ENCODE measurements at regions not wholly inside any gene's neighbourhood (a gene's known extent, or its start where the extent isn't known, plus 50 kb on each side); places are given as distances from the start of the nearest gene placed in this dataset.

DNA sequence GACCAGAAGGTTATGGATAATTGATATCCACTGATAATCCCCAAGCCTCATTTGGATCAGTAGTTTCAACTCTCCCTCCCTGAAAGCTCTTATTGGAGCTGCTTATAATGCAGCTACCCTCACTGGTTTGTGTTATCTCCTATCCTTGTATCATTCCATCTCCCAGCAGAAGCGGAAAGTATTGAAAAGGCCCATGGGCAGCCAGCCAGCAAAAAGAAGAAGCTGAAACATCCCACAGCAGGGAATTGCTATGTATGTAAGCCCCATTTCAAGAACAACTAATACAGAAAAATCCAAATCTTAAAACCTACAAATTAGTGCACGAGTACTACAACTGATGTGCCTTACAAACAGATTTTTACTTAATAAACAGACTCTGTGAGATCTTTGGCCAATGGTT is 269.0 kb upstream of the ECI2 start:
- DNase-seq, result no peak

DNA sequence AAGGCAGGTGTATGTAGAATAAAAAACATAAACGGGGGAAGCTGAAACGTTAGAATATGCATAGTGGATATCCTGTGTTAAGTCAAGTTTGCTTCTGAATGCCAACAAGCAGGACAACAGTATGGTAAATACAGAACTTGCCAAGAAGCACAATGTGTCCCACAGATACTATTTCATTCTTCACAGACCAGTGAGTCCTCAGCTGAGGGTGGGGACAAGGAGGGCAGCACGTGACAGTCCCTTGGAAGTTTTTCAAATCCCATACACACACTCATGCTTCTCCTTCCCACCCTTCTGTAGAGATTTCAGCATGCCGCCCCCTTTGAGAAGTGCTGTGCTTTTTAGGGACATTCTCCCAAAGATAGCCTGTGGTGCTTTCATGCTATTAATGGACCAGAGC is 268.5 kb upstream of the ECI2 start:
- no peak for DNase-seq

DNA sequence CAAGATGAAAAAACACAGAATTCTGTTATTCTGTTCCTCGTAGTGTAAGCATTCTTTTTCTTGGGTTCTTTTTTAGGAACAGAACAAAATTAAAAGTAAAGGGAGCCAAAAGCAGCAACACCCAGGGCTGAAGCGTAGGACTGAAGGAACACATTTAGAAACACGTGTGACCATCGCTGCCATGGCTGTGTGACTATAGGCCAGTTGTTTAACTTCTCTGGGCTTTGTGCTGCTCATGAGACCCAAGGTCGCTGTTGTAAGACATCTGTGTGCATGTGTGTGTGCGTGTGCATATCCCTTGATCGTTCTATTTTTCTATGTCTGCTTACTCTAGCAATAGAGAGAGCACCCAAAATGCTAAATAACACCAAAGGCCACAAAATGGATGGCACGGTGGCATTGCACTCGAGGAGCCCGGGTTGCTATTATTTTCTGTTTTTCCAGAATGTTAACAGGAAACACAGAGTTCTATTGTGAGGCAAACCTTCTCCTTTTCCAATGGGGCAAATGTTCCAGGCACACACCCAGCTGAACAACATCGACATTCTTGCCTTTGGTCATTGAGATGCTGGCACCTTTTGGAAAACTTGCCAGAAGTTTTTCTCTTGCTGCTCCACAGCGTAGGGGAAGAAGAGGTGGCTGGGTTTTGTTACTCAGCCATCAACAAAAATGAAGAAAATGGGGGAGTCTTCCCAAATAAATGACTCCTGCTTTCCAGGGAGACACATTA is 267.8 kb upstream of the ECI2 start:
- no peak for DNase-seq

DNA sequence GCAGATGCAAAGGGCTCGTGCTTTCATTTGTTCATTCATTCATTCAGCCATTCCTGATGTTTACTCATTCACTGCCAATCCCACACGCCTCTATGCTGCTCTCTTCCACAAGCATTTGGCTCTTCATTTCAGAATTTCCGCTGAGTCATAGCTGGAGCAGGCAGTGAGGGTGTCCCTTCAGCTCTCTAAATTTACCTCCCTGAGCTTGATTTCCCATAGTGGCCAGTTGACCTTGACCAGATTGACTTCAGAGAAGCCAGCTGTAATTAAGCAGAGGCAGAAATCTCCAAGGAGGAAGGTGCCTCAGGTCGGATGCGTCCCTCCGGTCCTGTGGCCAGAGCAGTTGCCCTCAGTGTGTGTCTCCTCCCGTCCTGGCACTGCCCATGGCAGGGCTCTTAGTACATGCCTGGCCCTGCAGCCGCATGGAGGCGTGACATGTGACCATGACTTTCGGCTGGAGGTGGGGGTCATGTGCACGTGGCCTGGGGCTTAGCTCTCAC is 267.2 kb upstream of the ECI2 start:
- DNase-seq, result no peak

DNA sequence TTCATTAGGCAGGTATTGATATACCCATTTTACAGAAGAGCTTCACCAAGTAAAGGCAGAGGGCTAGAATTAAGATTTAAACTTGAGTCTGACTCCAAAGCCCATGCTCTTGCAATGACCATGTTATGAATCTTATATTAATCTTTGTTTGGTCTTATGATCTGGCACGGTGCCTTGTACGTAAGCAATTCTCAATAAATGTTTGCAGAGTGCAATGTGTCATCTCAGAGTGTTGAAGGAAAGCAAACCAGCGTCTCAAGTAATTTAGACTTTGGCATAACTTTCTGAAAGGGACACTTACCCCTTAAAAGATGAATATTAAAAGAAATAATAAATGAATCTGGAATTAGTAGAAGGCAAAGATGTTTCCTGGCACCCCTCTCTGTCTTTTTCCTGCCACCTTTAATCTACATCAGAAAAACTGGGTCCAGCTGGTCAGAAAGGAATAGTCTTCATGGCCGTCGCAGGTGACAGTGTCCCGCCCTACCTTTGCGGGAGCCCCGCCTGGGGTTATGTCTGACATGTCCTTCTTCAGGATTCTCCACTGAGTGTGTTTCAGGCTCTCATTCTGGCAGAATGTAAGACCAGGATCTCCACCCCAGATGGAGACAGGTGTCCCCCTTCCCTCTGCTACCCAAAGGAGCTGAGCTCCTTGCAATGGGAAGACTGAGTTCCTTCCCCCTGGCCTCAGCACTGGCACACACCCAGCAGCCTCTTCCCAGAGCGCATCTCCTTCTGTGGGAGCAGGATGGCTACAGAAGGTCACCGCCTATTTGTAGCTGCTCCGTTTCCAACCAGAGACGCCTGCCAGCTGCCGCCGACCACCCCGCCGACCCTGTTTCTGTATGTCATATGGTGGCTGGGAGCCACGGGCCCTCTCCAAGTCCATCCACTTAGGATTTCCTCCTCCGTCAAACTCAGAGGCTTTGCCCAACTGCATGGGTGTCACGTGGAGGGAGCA is 266.3 kb upstream of the ECI2 start:
- no peak for DNase-seq

DNA sequence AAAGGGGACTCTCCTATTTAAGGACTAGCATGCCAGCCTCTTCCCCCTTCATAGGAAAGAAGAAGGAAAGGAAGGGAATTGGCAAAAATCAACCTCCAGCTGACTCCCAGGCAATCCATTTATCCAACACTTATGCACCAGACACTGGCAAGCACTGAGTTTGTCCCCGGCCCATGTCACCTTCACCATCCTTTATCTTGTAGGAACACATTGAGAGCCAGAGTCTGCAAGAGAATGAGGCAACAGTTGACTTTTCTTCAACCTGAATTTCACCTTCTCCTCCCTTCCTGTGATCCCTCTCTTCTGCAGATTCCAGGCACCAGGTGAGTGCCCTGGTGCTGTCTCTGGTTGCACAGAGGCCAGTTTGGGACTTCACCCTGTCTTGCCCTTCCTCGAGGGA is 264.3 kb upstream of the ECI2 start:
- DNase-seq, result no peak

DNA sequence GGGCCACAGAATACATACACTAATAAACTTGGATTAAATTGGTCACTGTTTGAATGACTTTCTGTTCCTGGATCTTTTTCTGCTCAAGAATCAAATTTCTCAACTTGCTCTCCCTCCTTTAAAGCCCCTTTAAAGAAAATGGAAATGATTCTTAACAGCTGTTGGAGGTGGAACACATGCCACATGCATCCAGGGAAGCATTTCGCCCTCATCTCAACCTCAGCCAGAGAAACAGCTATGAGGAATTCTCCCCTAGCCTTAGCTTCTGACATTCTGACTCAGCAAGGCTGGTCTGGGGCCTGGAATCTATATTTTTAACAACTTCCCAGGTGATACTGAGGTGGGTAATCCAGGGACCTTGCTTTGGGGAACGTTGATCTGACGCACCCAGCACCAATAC is 263.4 kb upstream of the ECI2 start:
- DNase-seq, result no peak

DNA sequence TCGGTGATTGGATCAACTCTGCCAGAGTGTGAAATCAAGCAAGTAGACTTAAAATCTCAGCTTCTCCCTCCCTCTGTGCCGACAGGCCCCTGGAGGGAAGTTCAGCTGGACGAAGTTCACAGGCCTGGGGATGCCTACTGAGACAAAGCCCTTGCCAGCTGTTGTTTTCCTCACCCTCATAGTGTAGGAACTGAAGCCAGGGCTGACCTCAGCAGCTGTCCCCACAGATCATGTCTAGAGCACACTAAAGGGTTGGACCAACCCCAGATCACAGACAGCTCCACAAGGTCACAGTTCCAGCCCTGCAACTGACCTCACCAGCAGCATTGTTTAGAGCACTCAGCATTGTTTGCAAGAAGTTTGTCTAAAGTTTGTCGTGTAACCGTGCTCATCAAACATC is 261.9 kb upstream of the ECI2 start:
- no peak for DNase-seq

DNA sequence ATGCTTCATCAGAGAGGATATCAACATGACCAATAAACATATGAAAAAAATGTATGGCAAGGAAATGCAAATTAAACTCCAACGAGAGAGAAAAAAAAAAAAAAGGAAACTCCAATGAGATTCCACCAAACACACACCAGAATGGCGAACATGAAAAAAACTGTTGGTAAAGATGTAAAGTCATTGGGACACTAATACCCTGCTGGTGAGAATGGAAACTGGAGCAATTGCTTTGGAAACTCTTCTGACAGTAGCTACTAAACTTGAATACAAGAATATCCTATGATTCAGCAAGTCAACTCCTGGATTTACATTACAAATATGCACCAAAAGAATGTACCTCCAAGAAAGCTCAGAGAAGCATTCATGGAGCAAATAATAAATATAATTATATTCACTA is 260.7 kb upstream of the ECI2 start:
- DNase-seq, result no peak

DNA sequence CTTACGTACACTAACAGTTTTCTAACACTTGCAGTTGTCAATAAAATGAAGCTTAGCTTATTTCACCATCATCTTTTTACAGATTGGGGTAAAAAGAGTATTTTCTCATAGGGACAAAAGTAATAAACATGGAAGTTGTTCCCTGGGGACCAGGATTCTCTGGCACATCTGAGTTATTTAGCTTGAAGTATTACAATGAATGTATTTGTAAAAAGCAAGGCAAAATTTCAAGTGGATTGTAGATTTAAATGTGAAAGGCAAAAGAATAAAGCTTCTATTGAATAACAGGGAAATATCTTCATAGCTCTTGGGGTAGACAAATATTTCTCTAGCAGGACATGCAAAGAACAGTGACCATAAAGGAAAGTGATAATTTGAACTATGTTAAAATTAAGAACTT is 260.0 kb upstream of the ECI2 start:
- DNase-seq, result no peak

DNA sequence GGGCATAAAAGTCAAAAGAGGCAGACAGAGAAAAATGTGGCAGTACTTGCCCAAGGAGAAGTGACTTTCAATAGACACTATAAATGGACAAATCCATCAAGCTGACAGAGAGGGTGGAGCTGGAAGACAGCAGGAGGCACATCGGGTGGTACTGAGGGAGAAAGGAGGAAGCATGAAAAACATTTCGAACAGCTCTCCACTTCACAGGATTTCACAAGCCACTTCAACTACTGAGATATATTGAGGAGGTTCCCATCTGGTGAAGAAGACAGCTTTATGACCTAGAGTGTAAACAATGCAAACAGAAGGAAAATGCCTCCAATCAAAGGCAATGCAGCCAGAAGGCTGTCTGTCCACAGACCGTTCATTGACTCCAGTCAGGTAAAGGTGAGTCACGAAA is 259.4 kb upstream of the ECI2 start:
- no peak for DNase-seq

DNA sequence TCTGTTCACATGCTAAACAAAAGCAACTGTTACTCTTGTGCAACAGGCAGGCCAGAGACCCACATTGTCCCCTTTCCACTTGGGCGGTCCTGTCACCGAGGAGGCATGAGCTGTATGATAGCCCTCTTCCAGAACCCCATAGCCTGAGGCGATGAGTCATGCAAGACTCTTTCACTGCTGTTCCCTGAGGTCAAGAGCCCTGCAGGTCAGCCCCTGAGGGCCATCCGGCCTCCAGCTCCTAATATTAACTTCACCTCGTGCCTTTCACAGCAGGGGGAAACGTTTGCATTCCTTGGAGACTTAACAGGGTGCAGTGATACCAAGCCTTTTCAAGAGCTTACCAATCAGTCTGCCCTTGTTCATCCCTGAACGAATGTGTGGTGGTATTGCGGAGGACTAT is 253.3 kb upstream of the ECI2 start:
- no peak for DNase-seq

DNA sequence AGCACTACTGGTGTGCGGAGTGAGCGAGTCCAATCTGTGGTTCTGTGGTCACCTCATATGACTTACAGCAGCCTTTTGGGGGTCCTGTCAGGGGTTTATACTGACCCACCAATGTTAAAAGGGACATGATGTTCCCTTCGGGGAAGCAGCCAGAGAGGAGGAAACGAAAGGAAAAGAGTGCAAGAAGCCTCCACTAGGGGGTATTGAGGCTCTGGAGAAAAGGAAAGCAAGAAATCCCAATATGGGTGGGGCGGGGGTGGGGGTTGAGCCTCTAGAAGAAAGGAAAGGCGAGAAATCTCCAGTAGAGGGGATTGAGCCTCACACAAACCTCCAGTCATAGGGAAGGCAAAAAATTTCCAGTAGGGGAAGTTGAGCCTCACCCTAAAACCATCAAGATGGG is 249.3 kb upstream of the ECI2 start:
- no peak for DNase-seq

DNA sequence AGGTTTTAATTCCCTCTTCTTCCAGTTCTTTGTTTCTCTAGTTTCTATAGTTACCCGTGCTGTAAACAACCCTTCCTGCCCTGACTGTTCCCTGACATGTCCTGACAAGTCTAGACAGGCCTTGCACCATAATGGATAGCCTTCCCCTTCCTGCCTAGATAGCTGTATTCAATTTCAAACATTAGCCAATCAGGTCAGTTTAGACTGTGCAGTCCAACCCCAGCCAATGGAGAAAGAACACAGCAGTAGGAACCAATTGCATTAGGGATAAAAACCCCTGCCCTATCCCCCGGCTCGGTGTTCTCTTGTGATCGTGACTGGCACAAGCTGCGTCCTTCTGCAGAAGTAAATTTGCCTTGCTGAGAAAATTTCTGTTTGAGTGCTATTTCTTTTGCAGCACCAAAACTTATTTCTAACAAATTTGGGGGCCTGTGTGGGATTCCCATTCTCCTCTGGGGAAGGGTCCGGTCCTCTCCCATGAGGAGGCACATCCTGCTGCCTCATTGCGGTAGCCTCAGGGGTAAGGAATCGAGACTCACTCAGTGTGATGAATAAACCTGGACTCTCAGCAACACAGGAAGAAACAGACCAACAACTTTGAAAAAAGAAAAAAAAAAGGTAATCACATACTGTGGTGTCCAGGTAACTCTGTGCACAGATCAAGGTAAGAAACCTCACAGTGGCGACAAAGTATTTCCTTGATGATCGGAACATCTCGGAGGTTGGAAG is 248.7 kb upstream of the ECI2 start:
- DNase-seq, result no peak

DNA sequence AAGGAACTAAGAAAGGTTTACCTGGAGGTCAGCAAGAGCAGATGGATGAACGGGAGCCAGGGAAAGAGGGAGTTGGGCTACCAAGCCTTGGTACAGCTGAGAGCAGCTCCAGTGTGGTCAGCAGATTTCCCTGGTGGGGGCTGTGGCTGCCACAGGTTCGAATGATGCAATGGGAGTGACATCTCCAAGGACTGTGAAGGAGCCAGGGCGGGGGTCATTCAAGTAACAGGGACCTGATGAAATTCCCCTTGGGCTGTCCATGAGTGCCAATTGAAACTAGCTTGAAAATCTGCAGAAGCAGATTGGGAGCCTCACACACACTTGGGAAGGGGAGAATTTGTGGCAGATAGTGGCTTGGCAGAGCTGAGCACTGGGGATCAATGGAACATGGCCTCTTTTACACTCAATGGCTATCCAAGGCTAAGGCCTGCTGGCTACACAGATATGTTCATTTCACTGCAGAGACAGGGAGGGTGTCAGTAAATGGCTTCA is 247.0 kb upstream of the ECI2 start:
- no peak for DNase-seq

DNA sequence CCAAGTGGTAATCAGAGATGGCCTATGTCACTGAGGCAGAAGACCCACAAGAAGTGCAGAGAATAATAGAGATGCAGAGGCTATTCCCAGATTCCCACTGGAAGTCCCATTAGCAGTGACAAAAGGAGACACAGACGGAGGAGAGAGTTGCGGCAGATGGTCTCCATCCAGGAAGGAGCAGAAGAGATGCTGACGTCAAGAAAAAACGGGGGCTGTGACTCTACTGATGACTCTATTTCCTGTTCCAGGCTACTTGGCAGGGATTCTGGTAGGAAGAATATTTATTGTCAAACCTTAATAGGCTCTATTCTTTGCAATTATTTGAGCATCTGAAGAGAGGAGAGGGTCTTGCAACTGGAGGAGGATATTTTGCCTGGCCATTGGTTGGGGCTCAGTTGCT is 246.0 kb upstream of the ECI2 start:
- DNase-seq, result no peak

DNA sequence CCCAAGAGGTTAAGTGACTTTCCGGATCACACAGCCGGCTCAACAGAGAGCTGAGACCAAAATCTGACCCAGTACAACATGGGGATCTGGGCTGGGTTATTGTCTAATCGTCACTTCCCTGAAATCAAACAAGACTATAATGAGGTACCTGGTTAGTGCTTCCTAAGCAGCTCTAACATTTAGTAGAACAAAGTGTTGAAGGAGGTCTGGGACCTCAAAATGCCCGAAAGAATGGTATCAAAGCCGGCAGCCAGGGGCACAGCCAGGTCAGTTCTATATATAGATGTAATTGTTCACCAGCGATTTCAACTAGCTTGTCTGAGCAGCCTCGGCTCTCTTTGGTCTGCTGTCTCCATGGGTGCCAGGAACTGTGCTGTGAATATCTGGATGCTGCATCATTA is 245.5 kb upstream of the ECI2 start:
- DNase-seq, result no peak

DNA sequence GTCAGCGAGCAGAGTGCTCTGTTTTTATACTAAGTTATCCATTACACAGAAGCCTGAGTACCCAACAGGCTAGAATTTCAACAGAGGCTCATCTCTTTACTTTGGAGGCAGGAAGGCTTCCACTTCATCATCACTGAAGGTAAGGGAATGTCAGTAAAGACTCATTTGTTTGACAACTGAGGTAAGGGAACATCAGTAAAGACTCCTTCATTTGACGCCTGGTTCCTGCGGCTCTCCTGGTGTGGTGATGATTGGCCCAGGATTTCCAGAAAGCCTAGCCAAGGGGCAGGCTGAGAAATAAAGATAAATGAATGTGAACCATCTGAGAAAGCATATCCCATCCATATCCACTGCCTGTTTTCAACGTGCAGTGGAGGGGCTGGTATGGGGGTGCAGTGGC is 244.6 kb upstream of the ECI2 start:
- DNase-seq, result no peak

DNA sequence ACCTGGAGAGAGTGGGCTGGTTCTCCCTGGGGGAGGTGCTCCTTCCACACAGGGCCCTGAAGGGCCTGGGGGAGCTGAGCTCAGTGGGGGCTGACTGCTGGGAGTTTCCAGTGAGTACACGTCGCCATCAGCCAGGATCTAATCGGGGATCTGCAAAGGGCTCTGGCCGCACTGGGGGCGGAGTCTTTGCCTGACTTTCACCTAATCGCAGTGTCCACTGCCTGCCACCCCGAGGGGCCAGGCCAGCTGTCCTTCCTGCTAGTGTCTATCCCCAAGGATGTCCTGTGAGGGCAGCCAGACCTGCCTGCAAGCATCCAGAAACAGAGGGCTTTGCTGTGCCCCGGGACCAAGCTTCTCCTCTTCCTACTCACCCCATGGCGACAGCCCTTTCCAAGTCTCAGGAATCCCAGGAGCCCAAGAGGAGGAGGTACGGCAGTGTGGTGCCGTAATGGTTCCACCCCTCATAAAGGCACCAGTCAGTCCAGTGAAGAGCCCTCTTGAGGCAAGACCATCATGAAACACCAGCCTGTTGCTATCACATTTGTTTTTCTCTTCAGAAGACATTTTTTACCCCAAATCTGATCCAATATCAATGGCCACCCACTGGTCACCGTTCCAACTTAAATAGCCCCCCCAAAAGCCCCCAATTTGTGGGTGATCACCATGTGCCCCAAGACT is 243.1 kb upstream of the ECI2 start:
- no peak for DNase-seq

DNA sequence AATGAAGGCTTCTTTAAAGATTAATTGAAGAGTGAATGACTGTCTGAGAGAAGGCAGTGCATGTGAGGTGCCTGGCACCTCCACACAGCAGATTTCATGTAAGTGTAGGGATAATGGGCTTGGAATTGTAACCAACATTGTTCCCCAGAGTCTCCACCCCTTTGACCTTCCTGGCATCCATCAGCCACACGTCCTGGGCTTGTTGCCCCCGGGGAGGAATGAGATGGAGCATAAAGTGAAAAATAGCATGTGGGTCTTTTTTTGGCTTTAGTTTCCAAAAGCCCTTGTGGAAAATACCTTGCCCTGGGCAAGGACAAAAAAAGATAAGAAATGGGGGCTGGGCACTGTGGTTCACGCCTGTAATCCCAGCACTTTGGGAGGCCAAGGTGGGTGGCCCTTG is 242.2 kb upstream of the ECI2 start:
- DNase-seq, result no peak

DNA sequence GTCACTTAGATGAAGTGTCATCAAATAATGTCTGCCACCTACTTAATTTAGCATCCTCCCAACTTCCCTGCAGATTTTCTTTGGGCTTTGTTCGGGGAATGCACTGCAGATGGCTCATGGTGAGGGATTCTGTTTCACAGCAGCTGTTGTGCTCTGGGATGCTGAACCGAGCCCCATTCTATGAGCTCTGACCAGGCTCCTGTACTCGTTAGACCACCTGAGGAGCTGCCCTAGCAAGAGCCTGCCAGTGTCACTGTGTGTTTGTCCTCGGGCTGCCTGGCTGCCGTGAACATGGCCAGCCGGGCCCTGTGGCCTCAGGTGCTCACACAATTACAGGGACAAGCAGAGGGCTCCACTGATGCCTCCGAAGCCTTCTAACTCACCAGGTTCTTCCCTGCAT is 238.8 kb upstream of the ECI2 start:
- DNase-seq, result no peak

DNA sequence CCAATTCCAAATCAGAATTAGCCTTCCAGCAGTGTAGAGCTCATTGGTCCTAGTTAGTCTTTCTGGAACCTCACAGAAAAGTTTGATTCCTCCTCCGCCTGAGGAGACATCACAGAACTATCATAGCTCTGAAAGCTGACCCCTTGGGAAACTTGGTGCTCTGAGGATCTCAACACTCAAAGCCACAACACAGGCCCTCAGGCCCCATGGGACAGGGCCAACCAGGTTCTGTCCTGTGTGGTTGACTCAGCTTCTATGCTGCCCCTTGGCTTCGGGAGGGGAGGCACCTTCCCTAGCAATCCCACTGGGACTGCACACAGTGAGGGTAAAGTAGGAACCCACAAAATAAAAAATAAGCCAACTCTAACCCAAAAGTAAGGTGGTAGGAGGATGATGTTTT is 237.5 kb upstream of the ECI2 start:
- no peak for DNase-seq

Measured in occipital lobe (tissue), 1 donor.